ENCODE measurements at regions not wholly inside any gene's neighbourhood (a gene's known extent, or its start where the extent isn't known, plus 50 kb on each side); places are given as distances from the start of the nearest gene placed in this dataset.

DNA sequence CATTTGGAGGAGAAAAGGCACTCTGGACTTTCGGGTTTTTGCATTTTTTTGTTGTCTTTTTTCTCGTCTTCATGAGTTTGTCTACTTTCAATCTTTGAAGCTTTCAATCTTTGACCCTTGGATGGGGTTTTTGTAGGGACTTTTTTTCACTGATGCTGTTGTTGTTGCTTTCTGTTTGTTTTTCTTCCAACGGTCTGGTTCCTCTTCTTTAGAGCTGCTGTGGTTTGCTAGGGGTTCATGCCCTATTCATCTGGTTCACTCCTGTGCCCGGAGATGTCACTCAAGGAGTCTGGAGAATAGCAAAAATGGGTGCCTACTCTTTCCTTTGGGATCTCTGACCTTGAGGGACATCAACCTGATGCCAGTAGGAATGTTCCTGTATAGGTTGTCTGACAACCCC, 378.6 kb upstream of the TYRP1 start:
- no peak for TF ChIP-seq GATA2 (IDR thresholded peaks at IDR 0.05; ENCODE audit: low read depth, low read length)
- no peak for TF ChIP-seq GATA3 (IDR thresholded peaks at IDR 0.05; ENCODE audit: low read depth, low read length)
